Fibroblast of mammary gland (primary cell): ENCODE measurements at regions not wholly inside any gene's neighbourhood (a gene's known extent, or its start where the extent isn't known, plus 50 kb on each side); places are given as distances from the start of the nearest gene placed in this dataset.

ENCODE experiments used
- DNase-seq: peaks from one replicate; pipeline ENCODE4 v3.0.0-alpha.2; 2010; ENCODE audit warnings: low read depth
- H3K4me3 ChIP-seq: 2 replicates; pipeline ENCODE4 v1.5.1; 2011; ENCODE audit warnings: low read depth, mild to moderate bottlenecking, low read length, moderate library complexity; ENCODE audit not compliant: control insufficient read depth
- TF ChIP-seq, protein P1 (sequence below): conservative IDR thresholded peaks from 2 replicates; pipeline ENCODE4 v1.5.1; 2011; ENCODE audit warnings: low read depth, low read length, inconsistent platforms; ENCODE audit not compliant: control insufficient read depth, insufficient read depth

DNA sequence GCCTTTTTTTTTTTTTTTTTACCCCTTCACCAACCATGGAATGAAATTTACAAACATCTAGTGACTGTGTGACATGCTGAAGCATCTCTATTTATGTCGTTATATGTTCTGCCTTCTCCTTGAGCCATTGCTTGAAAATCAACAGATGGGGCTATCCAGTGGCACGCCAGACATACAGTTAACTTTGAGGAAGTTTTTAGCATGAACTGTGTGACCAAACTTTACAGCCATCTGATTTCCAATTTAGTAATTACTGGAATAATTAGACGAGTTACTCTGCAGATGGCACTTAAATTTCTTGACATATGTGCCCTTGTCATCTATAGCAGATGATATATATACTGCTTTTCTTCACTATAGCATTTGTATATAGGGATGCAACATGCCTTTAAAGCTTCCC lies 192.1 kb downstream of the SNAPC1 start:
- DNase-seq: no peak
- H3K4me3 ChIP-seq: no peak overlapping the region
- TF ChIP-seq, protein P1, sequence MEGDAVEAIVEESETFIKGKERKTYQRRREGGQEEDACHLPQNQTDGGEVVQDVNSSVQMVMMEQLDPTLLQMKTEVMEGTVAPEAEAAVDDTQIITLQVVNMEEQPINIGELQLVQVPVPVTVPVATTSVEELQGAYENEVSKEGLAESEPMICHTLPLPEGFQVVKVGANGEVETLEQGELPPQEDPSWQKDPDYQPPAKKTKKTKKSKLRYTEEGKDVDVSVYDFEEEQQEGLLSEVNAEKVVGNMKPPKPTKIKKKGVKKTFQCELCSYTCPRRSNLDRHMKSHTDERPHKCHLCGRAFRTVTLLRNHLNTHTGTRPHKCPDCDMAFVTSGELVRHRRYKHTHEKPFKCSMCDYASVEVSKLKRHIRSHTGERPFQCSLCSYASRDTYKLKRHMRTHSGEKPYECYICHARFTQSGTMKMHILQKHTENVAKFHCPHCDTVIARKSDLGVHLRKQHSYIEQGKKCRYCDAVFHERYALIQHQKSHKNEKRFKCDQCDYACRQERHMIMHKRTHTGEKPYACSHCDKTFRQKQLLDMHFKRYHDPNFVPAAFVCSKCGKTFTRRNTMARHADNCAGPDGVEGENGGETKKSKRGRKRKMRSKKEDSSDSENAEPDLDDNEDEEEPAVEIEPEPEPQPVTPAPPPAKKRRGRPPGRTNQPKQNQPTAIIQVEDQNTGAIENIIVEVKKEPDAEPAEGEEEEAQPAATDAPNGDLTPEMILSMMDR: no peak

DNA sequence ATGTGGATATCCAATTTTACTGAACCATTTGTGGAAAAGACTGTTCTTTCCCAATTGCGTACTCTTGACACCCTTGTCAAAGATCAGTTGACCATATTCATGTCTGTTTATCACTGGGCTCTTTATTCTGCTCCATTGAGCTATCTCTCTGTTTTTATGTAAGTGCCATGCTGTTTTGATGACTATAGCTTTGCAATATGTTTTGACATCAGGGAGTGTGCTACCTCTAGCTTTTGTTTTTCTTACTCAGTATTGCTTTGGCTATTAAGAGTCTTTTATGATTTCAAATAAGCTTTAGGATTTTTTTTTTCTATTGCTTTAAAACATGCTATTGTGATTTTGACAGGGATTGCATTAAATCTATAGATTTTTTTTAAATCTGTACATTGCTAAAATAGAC lies 194.3 kb downstream of the SNAPC1 start:
- TF ChIP-seq, protein P1: no peak
- no peak for DNase-seq

DNA sequence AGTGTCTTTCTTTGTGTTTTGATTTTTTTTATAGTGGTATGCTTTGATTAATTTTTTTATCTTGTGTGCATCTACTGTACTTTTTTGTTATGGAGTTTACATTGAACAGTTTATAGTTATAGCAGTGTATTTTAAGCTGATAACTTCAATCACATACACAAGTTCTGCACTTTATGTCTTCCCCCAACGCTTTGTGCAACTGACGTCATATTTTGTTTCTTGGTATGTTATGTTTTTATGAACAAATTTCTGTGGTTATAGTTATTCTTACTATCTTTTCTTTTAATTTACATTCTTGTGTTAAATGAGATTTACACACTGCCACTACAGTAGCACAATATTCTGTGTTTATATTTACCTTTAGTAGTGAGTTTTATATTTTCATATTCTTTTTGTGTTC lies 197.1 kb downstream of the SNAPC1 start:
- H3K4me3 ChIP-seq: no peak overlapping the region
- TF ChIP-seq, protein P1: no peak
- no peak for DNase-seq

More for the DNA sequence above, 194.3 kb downstream of the SNAPC1 start:
- H3K4me3 ChIP-seq: no peak overlapping the region

DNA sequence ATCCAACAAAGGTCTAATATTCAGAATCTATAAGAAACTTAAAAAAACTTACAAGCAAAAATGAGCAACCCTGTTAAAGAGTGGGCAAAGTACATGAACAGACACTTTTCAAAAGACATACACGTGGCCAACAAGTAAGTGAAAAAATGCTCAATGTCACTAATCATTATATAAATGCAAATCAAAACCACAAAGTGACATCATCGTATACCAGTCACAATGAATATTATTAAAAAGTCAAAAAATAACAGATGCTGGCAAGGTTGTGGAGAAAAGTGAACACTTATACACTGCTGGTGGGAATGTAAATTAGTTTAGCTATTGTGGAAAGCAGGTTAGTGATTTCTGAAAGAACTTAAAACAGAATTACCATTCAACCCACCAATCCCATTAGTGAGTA lies 199.1 kb downstream of the SNAPC1 start:
- TF ChIP-seq, protein P1: no peak
- no peak overlapping the region for H3K4me3 ChIP-seq
- no peak for DNase-seq

DNA sequence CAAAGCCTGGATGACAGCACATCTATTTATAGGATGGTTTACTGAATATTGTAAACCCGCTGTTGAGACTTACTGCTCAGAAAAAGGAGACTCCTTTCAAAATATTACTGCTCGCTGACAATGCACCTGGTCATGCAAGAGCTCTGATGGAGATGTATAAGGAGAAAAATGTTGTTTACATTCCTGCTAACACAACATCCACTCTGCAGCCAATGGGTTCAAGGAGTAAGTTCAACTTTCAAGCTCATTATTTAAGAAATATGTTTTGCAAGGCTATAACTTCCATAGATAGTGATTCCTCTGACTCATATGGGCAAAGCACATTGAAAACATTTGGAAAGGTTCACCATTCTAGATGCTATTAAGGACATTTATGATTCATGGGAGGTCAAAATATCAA lies 201.7 kb downstream of the SNAPC1 start:
- TF ChIP-seq, protein P1: no peak
- no peak overlapping the region for H3K4me3 ChIP-seq
- DNase-seq: no peak

DNA sequence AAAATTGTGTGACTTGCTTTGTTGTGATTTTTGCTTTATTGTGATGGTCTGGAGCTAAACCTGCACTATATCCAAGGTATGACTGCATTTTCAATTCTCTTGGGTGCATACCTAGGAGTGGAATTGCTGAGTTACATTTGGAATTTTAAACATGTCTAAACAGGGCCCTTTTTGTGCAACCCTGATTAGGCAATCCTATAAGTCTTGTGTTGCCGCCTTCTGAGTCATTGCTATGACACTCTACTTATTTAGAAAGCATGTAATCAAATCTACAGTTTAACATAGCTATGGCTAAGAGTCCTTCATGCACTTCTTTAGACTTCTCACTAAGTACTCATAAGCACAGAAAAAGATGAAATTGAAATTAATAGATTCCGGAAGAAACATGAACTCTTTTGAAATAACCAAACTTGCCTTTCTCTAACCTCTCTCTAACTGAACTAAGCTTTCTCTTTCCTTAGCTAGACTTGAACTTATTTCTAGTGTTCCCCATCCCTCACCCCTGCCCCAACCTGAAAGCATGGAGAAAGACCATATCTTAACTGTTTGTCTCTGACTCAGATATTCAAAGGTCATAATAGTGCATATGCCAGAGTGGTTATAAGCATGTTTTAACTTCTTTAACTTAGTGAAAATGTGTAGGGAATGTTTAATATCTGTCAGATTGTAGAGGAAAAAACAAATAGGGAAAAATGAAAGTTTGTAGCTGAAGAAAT lies 203.0 kb downstream of the SNAPC1 start:
- TF ChIP-seq, protein P1: no peak
- peak; percentile 64 for DNase-seq
- no peak overlapping the region for H3K4me3 ChIP-seq
